SK-N-SH (cell line): ENCODE measurements at regions not wholly inside any gene's neighbourhood (a gene's known extent, or its start where the extent isn't known, plus 50 kb on each side); places are given as distances from the start of the nearest gene placed in this dataset.

Experiments
- CTCF ChIA-PET: fragments of 300-600, 350-600 bp; formaldehyde crosslinking; extraction: SDS; loops from one replicate; lab custom pipeline; 2021; lab: Yijun Ruan, JAX
- POLR2A ChIA-PET: fragments of 350-600 bp; sonication (Branson Sonifier 250); formaldehyde crosslinking; extraction: SDS; loops from one replicate; lab custom pipeline; 2020; ENCODE audit warnings: antibody characterized with exemption, inconsistent platforms; lab: Yijun Ruan, JAX
- DNase-seq: peaks from one replicate; pipeline ENCODE4 v3.0.0; 2012
- H2AFZ ChIP-seq: fragments of 200-600 bp; sonication (generic); 2 replicates; pipeline ENCODE4 v1.8.1; 2016; ENCODE audit warnings: antibody characterized with exemption, mild to moderate bottlenecking, low read depth
- H3F3A ChIP-seq: fragments of 200-600 bp; sonication (generic); replicated peaks from 2 replicates; pipeline ENCODE3; 2016; ENCODE audit warnings: antibody characterized with exemption, mild to moderate bottlenecking; ENCODE audit not compliant: insufficient read depth
- H3K27ac ChIP-seq, 2 experiments: fragments of 200-500 bp in 1 of 2; fragments of 200-600 bp in 1 of 2; sonication (Bioruptor generic) in 1 of 2; sonication (generic), shearing (Covaris generic) in 1 of 2; 2 replicates each; pipeline versions ENCODE4 v1.5.1 to v1.6.1; 2014 to 2016; ENCODE audit warnings: low read depth in 2 of 2, inconsistent platforms in 1 of 2, low read length in 1 of 2, mild to moderate bottlenecking in 1 of 2, mixed read lengths in 1 of 2
- H3K27me3 ChIP-seq: fragments of 200-600 bp; sonication (generic), shearing (Covaris generic); 2 replicates; pipeline ENCODE4 v1.6.1; 2016; ENCODE audit warnings: mixed run types; ENCODE audit not compliant: insufficient read depth
- H3K36me3 ChIP-seq, 2 experiments: fragments of 200-500 bp in 1 of 2; fragments of 200-600 bp in 1 of 2; sonication (Bioruptor generic) in 1 of 2; sonication (generic) in 1 of 2; replicated peaks in 1 of 2; 2 replicates each; pipeline versions ENCODE3 to v1.5.1; 2014 to 2016; ENCODE audit warnings: low read length in 1 of 2, mild to moderate bottlenecking in 1 of 2; ENCODE audit not compliant: insufficient read depth in 2 of 2, control insufficient read depth in 1 of 2
- H3K4me1 ChIP-seq, 2 experiments: fragments of 200-500 bp in 1 of 2; fragments of 200-600 bp in 1 of 2; sonication (Bioruptor generic) in 1 of 2; sonication (generic), shearing (Covaris generic) in 1 of 2; 2 replicates each; pipeline versions ENCODE4 v1.5.1 to v1.6.1; 2014 to 2016; ENCODE audit warnings: low read depth in 1 of 2, low read length in 1 of 2, mixed run types in 1 of 2; ENCODE audit not compliant: insufficient read depth in 2 of 2, control insufficient read depth in 1 of 2
- H3K4me2 ChIP-seq: fragments of 200-600 bp; sonication (generic), shearing (Covaris generic); 2 replicates; pipeline ENCODE4 v1.6.1; 2017; ENCODE audit warnings: mixed run types
- H3K4me3 ChIP-seq, 2 experiments: fragments of 200-500 bp in 1 of 2; fragments of 200-600 bp in 1 of 2; sonication (Bioruptor generic) in 1 of 2; sonication (generic), shearing (Covaris generic) in 1 of 2; 2 replicates each; pipeline versions ENCODE4 v1.5.1 to v1.8.1; 2014 to 2016; ENCODE audit warnings: low read depth in 2 of 2, inconsistent platforms in 1 of 2, low read length in 1 of 2, mild to moderate bottlenecking in 1 of 2, mixed read lengths in 1 of 2, moderate library complexity in 1 of 2
- H3K79me2 ChIP-seq: fragments of 200-600 bp; sonication (generic); 2 replicates; pipeline ENCODE4 v1.8.1; 2017; ENCODE audit warnings: mild to moderate bottlenecking; ENCODE audit not compliant: insufficient read depth
- H3K9ac ChIP-seq: fragments of 200-600 bp; sonication (generic); 2 replicates; pipeline ENCODE4 v1.6.1; 2017; ENCODE audit warnings: mixed run types
- H3K9me2 ChIP-seq: fragments of 200-600 bp; sonication (generic); 2 replicates; pipeline ENCODE4 v1.6.1; 2017; ENCODE audit warnings: mixed run types
- H3K9me3 ChIP-seq: fragments of 200-600 bp; sonication (generic); 2 replicates; pipeline ENCODE4 v1.6.1; 2017; ENCODE audit warnings: mixed run types, mild to moderate bottlenecking, moderate library complexity
- H4K20me1 ChIP-seq: fragments of 200-600 bp; sonication (generic); 2 replicates; pipeline ENCODE4 v1.6.1; 2017; ENCODE audit warnings: mild to moderate bottlenecking, mixed run types; ENCODE audit not compliant: insufficient read depth
- CHD2 ChIP-seq: fragments of 150-350 bp; IDR thresholded peaks from 2 replicates; pipeline ENCODE4 v1.6.1; 2018; ENCODE audit warnings: low read length; ENCODE audit not compliant: partially characterized antibody
- ELF1 ChIP-seq: IDR thresholded peaks from 2 replicates; pipeline ENCODE4 v1.4.0; 2012
- FOSL2 ChIP-seq: IDR thresholded peaks from 2 replicates; pipeline ENCODE4 v1.4.0; 2012; ENCODE audit warnings: low read depth, mild to moderate bottlenecking, moderate library complexity, borderline replicate concordance
- FOXJ3 ChIP-seq: sonication (generic); formaldehyde crosslinking; IDR thresholded peaks from 2 replicates; pipeline ENCODE4 v1.5.1; 2020; ENCODE audit warnings: mild to moderate bottlenecking, missing genetic modification reagents
- GATA2 ChIP-seq: sonication (generic); formaldehyde crosslinking; IDR thresholded peaks from 2 replicates; pipeline ENCODE4 v1.5.0; 2020; ENCODE audit warnings: mild to moderate bottlenecking, missing genetic modification reagents
- NFIC ChIP-seq: IDR thresholded peaks from 2 replicates; pipeline ENCODE4 v1.4.0; 2012; ENCODE audit warnings: borderline replicate concordance
- PBX3 ChIP-seq: IDR thresholded peaks from 2 replicates; pipeline ENCODE4; 2012
- RXRA ChIP-seq: IDR thresholded peaks from 2 replicates; pipeline ENCODE4 v1.4.0; 2012; ENCODE audit warnings: low read depth, mild to moderate bottlenecking, borderline replicate concordance
- SMC3 ChIP-seq: IDR thresholded peaks from 2 replicates; pipeline ENCODE4 v1.6.1; 2012; ENCODE audit warnings: low read depth, low read length, improper control_type of control experiment
- TAF1 ChIP-seq: IDR thresholded peaks from 2 replicates; pipeline ENCODE4 v1.6.1; 2012; ENCODE audit warnings: low read depth, mild to moderate bottlenecking, low read length, moderate library complexity, borderline replicate concordance
- TCF12 ChIP-seq: IDR thresholded peaks from 2 replicates; pipeline ENCODE4 v1.4.0; 2012
- WGBS: methylation state at CpG from one replicate; pipeline ENCODE4 v1.1.6; 2017; ENCODE audit warnings: low lambda C conversion rate; 5-methylcytosine and 5-hydroxymethylcytosine counted together
- TF ChIP-seq, protein P1 (sequence below): IDR thresholded peaks from 2 replicates; pipeline ENCODE4 v1.6.1; 2012; ENCODE audit warnings: mild to moderate bottlenecking, low read depth, low read length, moderate library complexity
- TF ChIP-seq, protein P2 (sequence below): IDR thresholded peaks from 2 replicates; pipeline ENCODE4 v1.4.0; 2012; ENCODE audit warnings: low read depth, borderline replicate concordance
- TF ChIP-seq, protein P3 (sequence below): fragments of 150-350 bp; IDR thresholded peaks from 2 replicates; pipeline ENCODE4 v1.6.1; 2017; ENCODE audit warnings: antibody characterized with exemption, low read length, low read depth, borderline replicate concordance

DNA sequence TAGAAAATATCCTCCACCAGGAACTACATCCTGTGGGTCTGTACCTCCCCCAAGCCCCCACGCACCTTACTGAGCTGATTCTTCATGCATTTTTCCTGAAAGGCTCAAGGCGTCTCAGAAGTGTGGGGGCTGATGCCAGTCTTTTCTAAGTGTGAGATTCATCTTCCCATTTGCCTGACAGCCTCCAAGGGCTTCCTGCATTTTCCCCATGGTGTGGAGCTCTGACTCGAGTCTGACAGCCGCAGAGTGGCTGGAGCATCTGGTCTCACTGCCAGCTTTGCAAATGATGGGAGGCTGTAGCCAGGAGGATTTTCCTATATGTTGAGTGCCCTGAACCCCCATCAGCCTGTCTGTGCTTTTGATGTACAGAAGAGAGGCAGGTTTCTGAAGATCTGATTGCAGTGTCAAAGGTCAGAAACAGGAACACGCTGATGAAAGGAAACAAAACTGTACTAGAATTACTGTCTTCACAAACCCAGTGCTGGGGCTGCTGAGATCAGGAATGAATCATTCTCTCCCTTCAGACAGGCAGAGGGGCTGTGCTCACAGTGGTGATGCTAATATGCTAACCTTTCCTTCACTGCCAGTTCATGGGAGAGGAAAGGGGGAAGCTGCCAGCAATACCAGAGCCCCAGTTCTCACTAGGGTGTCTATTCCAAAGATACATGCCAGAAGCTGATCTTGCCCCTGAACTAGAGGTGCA, 201.5 kb upstream of the C1orf174 start:
- Histone ChIP-seq H3K4me3 (no peak overlapping the region), H4K20me1 (no peaks in the 10 kb centered on the region), H3K27ac (no peak overlapping the region), H2AFZ (no peak overlapping the region), H3F3A (no peaks in the 10 kb centered on the region), H3K79me2 (no peaks in the 10 kb centered on the region), H3K4me1 (no peaks in the 10 kb centered on the region), H3K4me2 (no peak overlapping the region), H3K9ac (no peak overlapping the region), H3K36me3 (no peaks in the 10 kb centered on the region), H3K9me3 (no peaks in the 10 kb centered on the region), H3K27me3 (no peaks in the 10 kb centered on the region), H3K9me2 (no peaks in the 10 kb centered on the region)
- ChIA-PET CTCF (interaction anchor here (0.7 kb wide), 1 partner anchor 11 kb away, joined by 3 read pairs; no protein-coding TSS in a partner anchor), POLR2A (no interaction called here)
- TF ChIP-seq GATA2, result no peak
- TF ChIP-seq, protein P1, sequence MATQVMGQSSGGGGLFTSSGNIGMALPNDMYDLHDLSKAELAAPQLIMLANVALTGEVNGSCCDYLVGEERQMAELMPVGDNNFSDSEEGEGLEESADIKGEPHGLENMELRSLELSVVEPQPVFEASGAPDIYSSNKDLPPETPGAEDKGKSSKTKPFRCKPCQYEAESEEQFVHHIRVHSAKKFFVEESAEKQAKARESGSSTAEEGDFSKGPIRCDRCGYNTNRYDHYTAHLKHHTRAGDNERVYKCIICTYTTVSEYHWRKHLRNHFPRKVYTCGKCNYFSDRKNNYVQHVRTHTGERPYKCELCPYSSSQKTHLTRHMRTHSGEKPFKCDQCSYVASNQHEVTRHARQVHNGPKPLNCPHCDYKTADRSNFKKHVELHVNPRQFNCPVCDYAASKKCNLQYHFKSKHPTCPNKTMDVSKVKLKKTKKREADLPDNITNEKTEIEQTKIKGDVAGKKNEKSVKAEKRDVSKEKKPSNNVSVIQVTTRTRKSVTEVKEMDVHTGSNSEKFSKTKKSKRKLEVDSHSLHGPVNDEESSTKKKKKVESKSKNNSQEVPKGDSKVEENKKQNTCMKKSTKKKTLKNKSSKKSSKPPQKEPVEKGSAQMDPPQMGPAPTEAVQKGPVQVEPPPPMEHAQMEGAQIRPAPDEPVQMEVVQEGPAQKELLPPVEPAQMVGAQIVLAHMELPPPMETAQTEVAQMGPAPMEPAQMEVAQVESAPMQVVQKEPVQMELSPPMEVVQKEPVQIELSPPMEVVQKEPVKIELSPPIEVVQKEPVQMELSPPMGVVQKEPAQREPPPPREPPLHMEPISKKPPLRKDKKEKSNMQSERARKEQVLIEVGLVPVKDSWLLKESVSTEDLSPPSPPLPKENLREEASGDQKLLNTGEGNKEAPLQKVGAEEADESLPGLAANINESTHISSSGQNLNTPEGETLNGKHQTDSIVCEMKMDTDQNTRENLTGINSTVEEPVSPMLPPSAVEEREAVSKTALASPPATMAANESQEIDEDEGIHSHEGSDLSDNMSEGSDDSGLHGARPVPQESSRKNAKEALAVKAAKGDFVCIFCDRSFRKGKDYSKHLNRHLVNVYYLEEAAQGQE, result no peak
- no peak for TF ChIP-seq ELF1
- TF ChIP-seq TCF12, result no peak
- WGBS, result 16% methylated on average over 4 of the region's 5 CpGs
- DNase-seq, result no peak

DNA sequence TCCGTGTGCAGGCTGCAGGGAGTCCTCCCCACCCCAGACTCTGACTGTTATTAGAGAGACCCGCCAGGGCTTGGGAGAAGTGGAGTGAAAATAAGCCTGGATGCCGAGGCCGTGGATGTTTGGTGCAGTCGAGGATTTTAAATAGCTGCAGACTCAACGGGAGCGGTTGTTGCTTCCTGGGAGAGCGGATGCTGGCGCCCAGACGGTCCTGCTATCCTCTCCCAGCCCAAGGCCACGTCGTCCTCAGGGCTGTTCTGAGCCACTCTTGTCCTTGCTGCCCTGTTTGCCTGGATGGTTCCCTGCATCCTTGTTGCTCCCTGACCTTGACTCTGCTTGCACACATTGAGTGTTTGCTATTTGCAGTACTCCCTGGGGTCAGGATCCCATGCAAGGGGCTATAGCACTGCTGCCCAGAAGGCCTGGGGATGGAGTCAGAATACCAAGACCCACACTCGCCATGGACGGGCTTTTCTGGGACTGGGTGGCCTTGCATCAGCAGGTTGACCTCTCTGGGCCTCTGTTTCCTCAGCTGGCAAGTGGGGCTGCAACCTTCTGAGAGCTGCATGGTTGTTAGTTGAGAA, 205.3 kb upstream of the C1orf174 start:
- ChIA-PET POLR2A (no interaction called here), CTCF (no interaction called here)
- no peaks in the 10 kb centered on the region for H3F3A ChIP-seq
- no peak for DNase-seq
- no peak overlapping the region for H2AFZ ChIP-seq
- no peaks in the 10 kb centered on the region; a peak in 1 of 4 replicates for H3K4me1 ChIP-seq
- 15% methylated on average over 8 of the region's 14 CpGs for WGBS
- no peaks in the 10 kb centered on the region for H3K79me2 ChIP-seq
- H4K20me1 ChIP-seq, result no peaks in the 10 kb centered on the region
- H3K36me3 ChIP-seq, result no peaks in the 10 kb centered on the region
- no peak overlapping the region for H3K27ac ChIP-seq
- H3K9me2 ChIP-seq, result no peaks in the 10 kb centered on the region
- no peak overlapping the region for H3K9ac ChIP-seq
- no peaks in the 10 kb centered on the region for H3K9me3 ChIP-seq
- no peak overlapping the region for H3K4me3 ChIP-seq
- no peak overlapping the region for H3K4me2 ChIP-seq
- H3K27me3 ChIP-seq, result no peaks in the 10 kb centered on the region
- TF ChIP-seq FOXJ3 (CRISPR knock-in tag) (no peak), ELF1 (no peak), NFIC (no peak), FOSL2 (no peak), SMC3 (no peak), TCF12 (no peak), PBX3 (no peak), CHD2 (no peak), RXRA (no peak), TAF1 (no peak)
- TF ChIP-seq, protein P2, sequence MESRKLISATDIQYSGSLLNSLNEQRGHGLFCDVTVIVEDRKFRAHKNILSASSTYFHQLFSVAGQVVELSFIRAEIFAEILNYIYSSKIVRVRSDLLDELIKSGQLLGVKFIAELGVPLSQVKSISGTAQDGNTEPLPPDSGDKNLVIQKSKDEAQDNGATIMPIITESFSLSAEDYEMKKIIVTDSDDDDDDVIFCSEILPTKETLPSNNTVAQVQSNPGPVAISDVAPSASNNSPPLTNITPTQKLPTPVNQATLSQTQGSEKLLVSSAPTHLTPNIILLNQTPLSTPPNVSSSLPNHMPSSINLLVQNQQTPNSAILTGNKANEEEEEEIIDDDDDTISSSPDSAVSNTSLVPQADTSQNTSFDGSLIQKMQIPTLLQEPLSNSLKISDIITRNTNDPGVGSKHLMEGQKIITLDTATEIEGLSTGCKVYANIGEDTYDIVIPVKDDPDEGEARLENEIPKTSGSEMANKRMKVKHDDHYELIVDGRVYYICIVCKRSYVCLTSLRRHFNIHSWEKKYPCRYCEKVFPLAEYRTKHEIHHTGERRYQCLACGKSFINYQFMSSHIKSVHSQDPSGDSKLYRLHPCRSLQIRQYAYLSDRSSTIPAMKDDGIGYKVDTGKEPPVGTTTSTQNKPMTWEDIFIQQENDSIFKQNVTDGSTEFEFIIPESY, result no peak
- TF ChIP-seq, protein P1, result no peak
- TF ChIP-seq, protein P3, sequence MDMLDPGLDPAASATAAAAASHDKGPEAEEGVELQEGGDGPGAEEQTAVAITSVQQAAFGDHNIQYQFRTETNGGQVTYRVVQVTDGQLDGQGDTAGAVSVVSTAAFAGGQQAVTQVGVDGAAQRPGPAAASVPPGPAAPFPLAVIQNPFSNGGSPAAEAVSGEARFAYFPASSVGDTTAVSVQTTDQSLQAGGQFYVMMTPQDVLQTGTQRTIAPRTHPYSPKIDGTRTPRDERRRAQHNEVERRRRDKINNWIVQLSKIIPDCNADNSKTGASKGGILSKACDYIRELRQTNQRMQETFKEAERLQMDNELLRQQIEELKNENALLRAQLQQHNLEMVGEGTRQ, result no peak
